GM18873 (cell line): ENCODE measurements at regions not wholly inside any gene's neighbourhood (a gene's known extent, or its start where the extent isn't known, plus 50 kb on each side); places are given as distances from the start of the nearest gene placed in this dataset.
"Not testable (repeated sequence)": the region's sequence is repeated elsewhere in the genome, so short reads cannot be mapped to it uniquely, and the experiment has no call there.

ENCODE experiments used
- ATAC-seq: cut with Tn5 transposase; IDR thresholded peaks from one replicate; pipeline ENCODE4 v1.9.1; 2021; ENCODE audit warnings: mild to moderate bottlenecking, moderate library complexity, moderate number of reproducible peaks; ENCODE audit not compliant: unreplicated experiment, low FRiP score

- ATAC-seq = no peak
Observed at GRCh38 chr4:27117453-27117852, 256.8 kb downstream of the STIM2 start.

- ATAC-seq = no peak
Observed at GRCh38 chr4:27119239-27119638, 258.6 kb downstream of the STIM2 start.

GRCh38 chr4:27121830-27122229, 261.2 kb downstream of the STIM2 start:
- no peak for ATAC-seq

- ATAC-seq = no peak
Observed at GRCh38 chr4:27123123-27123768, 262.6 kb downstream of the STIM2 start.

- ATAC-seq = no peak
Observed at GRCh38 chr4:27123769-27124124, 263.1 kb downstream of the STIM2 start.

- not testable (repeated sequence) for ATAC-seq
Observed at GRCh38 chr4:27126895-27127294, 266.3 kb downstream of the STIM2 start.

- no peak for ATAC-seq
Observed at GRCh38 chr4:27128443-27128842, 267.8 kb downstream of the STIM2 start.

- no peak for ATAC-seq
Observed at GRCh38 chr4:27129871-27130366, 269.3 kb downstream of the STIM2 start.

GRCh38 chr4:27132497-27132896, 271.9 kb downstream of the STIM2 start:
- ATAC-seq = no peak

- no peak for ATAC-seq
Observed at GRCh38 chr4:27140486-27140885, 279.8 kb downstream of the STIM2 start.

- ATAC-seq = no peak
Observed at GRCh38 chr4:27141530-27141929, 280.9 kb downstream of the STIM2 start.

GRCh38 chr4:27142841-27143240, 282.2 kb downstream of the STIM2 start:
- ATAC-seq = no peak

GRCh38 chr4:27145597-27145996, 285.0 kb downstream of the STIM2 start:
- no peak for ATAC-seq

- ATAC-seq = no peak
Observed at GRCh38 chr4:27148211-27148895, 287.7 kb downstream of the STIM2 start.

- ATAC-seq = no peak
Observed at GRCh38 chr4:27149541-27150212, 289.0 kb downstream of the STIM2 start.

- no peak for ATAC-seq
Observed at GRCh38 chr4:27152703-27153102, 292.1 kb downstream of the STIM2 start.

GRCh38 chr4:27154706-27155105, 294.1 kb downstream of the STIM2 start:
- ATAC-seq = no peak

GRCh38 chr4:27161191-27161590, 300.6 kb downstream of the STIM2 start:
- no peak for ATAC-seq

GRCh38 chr4:27168783-27169182, 308.1 kb downstream of the STIM2 start:
- no peak for ATAC-seq

GRCh38 chr4:27173280-27173679, 312.6 kb downstream of the STIM2 start:
- ATAC-seq = no peak

- ATAC-seq = no peak
Observed at GRCh38 chr4:27176400-27176799, 315.8 kb downstream of the STIM2 start.

GRCh38 chr4:27176881-27177280, 316.2 kb downstream of the STIM2 start:
- no peak for ATAC-seq
